ENCODE measurements at regions not wholly inside any gene's neighbourhood (a gene's known extent, or its start where the extent isn't known, plus 50 kb on each side); places are given as distances from the start of the nearest gene placed in this dataset.

DNA sequence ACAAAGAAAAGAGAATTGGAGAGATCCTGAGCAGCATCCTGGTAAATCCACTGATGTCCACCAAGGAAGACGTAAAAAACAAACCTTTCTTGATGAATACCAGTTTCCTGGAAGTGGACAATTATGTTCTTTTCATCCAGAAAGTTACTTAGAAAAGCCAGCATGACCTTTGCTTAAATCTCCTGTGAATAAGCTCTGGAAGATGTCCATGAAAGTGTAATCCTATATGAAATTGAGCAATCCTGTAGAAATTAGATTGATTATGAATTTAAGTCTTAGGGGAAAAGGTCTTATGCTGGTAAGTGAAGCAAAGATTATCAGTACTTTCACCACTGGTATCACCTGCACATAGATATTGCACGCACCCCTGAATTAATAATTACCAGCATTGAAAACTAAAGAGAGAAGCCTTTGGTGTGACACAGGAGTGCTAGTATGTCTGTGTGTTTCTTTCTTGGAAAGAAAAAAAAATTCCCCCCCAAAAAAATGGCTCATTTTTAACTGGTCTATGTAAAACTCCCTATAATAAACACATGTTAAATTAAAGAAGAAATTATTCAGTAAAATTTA is 164.5 kb upstream of the LHX8 start:
- TF ChIP-seq POLR2A (IDR thresholded peaks at IDR 0.05; ENCODE audit: low read depth, low read length) (no peak), POLR2AphosphoS5 (IDR thresholded peaks at IDR 0.05; ENCODE audit: low read depth, low read length) (no peak), TAF1 (IDR thresholded peaks at IDR 0.05; ENCODE audit: low read depth, low read length) (no peak), SPI1 (IDR thresholded peaks at IDR 0.05; ENCODE audit: low read depth, low read length) (no peak)
